ENCODE measurements at regions not wholly inside any gene's neighbourhood (a gene's known extent, or its start where the extent isn't known, plus 50 kb on each side); places are given as distances from the start of the nearest gene placed in this dataset.
"Not testable (repeated sequence)": the region's sequence is repeated elsewhere in the genome, so short reads cannot be mapped to it uniquely, and the experiment has no call there.

- H3K4me3 ChIP-seq, result no peak overlapping the region
- TF ChIP-seq CTCF (IDR thresholded peaks at IDR 0.05) (no peak), POLR2AphosphoS5 (IDR thresholded peaks at IDR 0.05) (no peak), EP300 (IDR thresholded peaks at IDR 0.05) (no peak), POLR2A (IDR thresholded peaks at IDR 0.05) (no peak)
- intact Hi-C loops (cut with DNase I; ENCODE audit: low total_unique reads), result no loop called here
- H3K36me3 ChIP-seq, result no peaks in the 10 kb centered on the region
- 41 to 48% (median 46%) methylated on average over 3 of the region's 3 CpGs for WGBS, 5 donors
- H3K9me3 ChIP-seq, result no peaks in the 10 kb centered on the region
- no peaks in the 10 kb centered on the region for H3K27me3 ChIP-seq
- no peak for DNase-seq
- no peaks in the 10 kb centered on the region for H3K4me1 ChIP-seq
- H3K27ac ChIP-seq, result no peak overlapping the region
These were observed 203.7 kb upstream of the KIF2B start for GRCh38 chr17:53619025-53619424.

- DNase-seq; H3K4me3 ChIP-seq; H3K27ac ChIP-seq; H3K4me1 ChIP-seq; intact Hi-C loops (cut with DNase I; ENCODE audit: low total_unique reads); H3K9me3 ChIP-seq; H3K27me3 ChIP-seq; H3K36me3 ChIP-seq: not testable (repeated sequence)
- WGBS, 5 donors, result 81 to 90% (median 87%) methylated on average over 5 of the region's 5 CpGs
These were observed 214.5 kb upstream of the KIF2B start for GRCh38 chr17:53608208-53608607.

- intact Hi-C loops (cut with DNase I; ENCODE audit: low total_unique reads), result no loop called here
- H3K9me3 ChIP-seq, result peaks cover 0 to 13% (median 1%) of the 10 kb centered on the region in 4 donors
- no peaks in the 10 kb centered on the region for H3K36me3 ChIP-seq
- H3K27me3 ChIP-seq, result no peaks in the 10 kb centered on the region
- no peak overlapping the region for H3K4me3 ChIP-seq
- H3K4me1 ChIP-seq, result no peaks in the 10 kb centered on the region
- TF ChIP-seq CTCF (IDR thresholded peaks at IDR 0.05) (no peak), POLR2AphosphoS5 (IDR thresholded peaks at IDR 0.05) (no peak), EP300 (IDR thresholded peaks at IDR 0.05) (no peak), POLR2A (IDR thresholded peaks at IDR 0.05) (no peak)
- no peak for DNase-seq
- WGBS, 5 donors, result 4 to 14% (median 8%) methylated on average over 1 of the region's 1 CpG
- no peak overlapping the region for H3K27ac ChIP-seq
These were observed 215.3 kb upstream of the KIF2B start for GRCh38 chr17:53607475-53607874.

GRCh38 chr17:53588317-53588716 lies 234.4 kb upstream of the KIF2B start:
- no peak for TF ChIP-seq POLR2AphosphoS5 (IDR thresholded peaks at IDR 0.05)
- TF ChIP-seq CTCF (IDR thresholded peaks at IDR 0.05), result no peak
- no peak for TF ChIP-seq POLR2A (IDR thresholded peaks at IDR 0.05)
- TF ChIP-seq EP300 (IDR thresholded peaks at IDR 0.05), result no peak
- intact Hi-C loops (cut with DNase I; ENCODE audit: low total_unique reads), result no loop called here
- Histone ChIP-seq H3K27ac (no peak overlapping the region), H3K9me3 (no peaks in the 10 kb centered on the region), H3K4me3 (no peak overlapping the region), H3K36me3 (no peaks in the 10 kb centered on the region), H3K27me3 (no peaks in the 10 kb centered on the region), H3K4me1 (no peaks in the 10 kb centered on the region)
- no peak for DNase-seq

- Histone ChIP-seq H3K4me1 (no peaks in the 10 kb centered on the region), H3K27me3 (no peaks in the 10 kb centered on the region), H3K36me3 (no peaks in the 10 kb centered on the region), H3K27ac (no peak overlapping the region), H3K4me3 (no peak overlapping the region), H3K9me3 (no peaks in the 10 kb centered on the region)
- intact Hi-C loops (cut with DNase I; ENCODE audit: low total_unique reads), result no loop called here
- DNase-seq, result no peak
- 89 to 97% (median 95%) methylated on average over 2 of the region's 2 CpGs for WGBS, 5 donors
- TF ChIP-seq CTCF (IDR thresholded peaks at IDR 0.05) (no peak), POLR2A (IDR thresholded peaks at IDR 0.05) (no peak), EP300 (IDR thresholded peaks at IDR 0.05) (no peak), POLR2AphosphoS5 (IDR thresholded peaks at IDR 0.05) (no peak)
These were observed 248.7 kb upstream of the KIF2B start for GRCh38 chr17:53574038-53574437.

All from stomach (tissue), 8 donors.